Stimulated activated CD4-positive, alpha-beta T cell treated with anti-CD3 and anti-CD28 coated beads, Interleukin-1b, Interleukin-23, amount 100 ng/mL, for 24 hours (primary cell): ENCODE measurements at regions not wholly inside any gene's neighbourhood (a gene's known extent, or its start where the extent isn't known, plus 50 kb on each side); places are given as distances from the start of the nearest gene placed in this dataset.
"Not testable (repeated sequence)": the region's sequence is repeated elsewhere in the genome, so short reads cannot be mapped to it uniquely, and the experiment has no call there.

Experiments used
- DNase-seq, 4 experiments: peaks; one replicate each; pipeline ENCODE4 v3.0.0-alpha.2; 2020; ENCODE audit warnings: low read depth in 4 of 4, low spot score in 1 of 4

GRCh38 chr6:121904559-121904958, 469.1 kb downstream of the GJA1 start:
- DNase-seq: no peak

- DNase-seq: no peak
Measured at GRCh38 chr6:121912905-121913304, 477.5 kb downstream of the GJA1 start.

GRCh38 chr6:121917263-121917829, 481.9 kb downstream of the GJA1 start:
- DNase-seq: no peak

GRCh38 chr6:121917834-121918559, 481.5 kb upstream of the HSF2 start:
- no peak for DNase-seq

- DNase-seq: no peak
Measured at GRCh38 chr6:121920616-121921015, 478.8 kb upstream of the HSF2 start.

- DNase-seq: no peak
Measured at GRCh38 chr6:121925024-121925423, 474.4 kb upstream of the HSF2 start.

- no peak for DNase-seq
Measured at GRCh38 chr6:121925534-121926255, 473.8 kb upstream of the HSF2 start.

GRCh38 chr6:121929301-121929700, 470.2 kb upstream of the HSF2 start:
- DNase-seq: no peak

GRCh38 chr6:121932076-121932991, 467.1 kb upstream of the HSF2 start:
- no peak for DNase-seq

GRCh38 chr6:121934451-121934850, 465.0 kb upstream of the HSF2 start:
- no peak for DNase-seq

- DNase-seq: no peak
Measured at GRCh38 chr6:121940728-121941127, 458.7 kb upstream of the HSF2 start.

- no peak for DNase-seq
Measured at GRCh38 chr6:121944354-121944753, 455.1 kb upstream of the HSF2 start.

- no peak for DNase-seq
Measured at GRCh38 chr6:121951123-121951522, 448.3 kb upstream of the HSF2 start.

- no peak for DNase-seq
Measured at GRCh38 chr6:121951918-121952379, 447.5 kb upstream of the HSF2 start.

- DNase-seq: not testable (repeated sequence)
Measured at GRCh38 chr6:121955401-121955800, 444.1 kb upstream of the HSF2 start.

- DNase-seq: no peak
Measured at GRCh38 chr6:121956782-121957181, 442.7 kb upstream of the HSF2 start.

- no peak for DNase-seq
Measured at GRCh38 chr6:121959501-121959900, 440.0 kb upstream of the HSF2 start.

- no peak for DNase-seq
Measured at GRCh38 chr6:121961619-121962125, 437.8 kb upstream of the HSF2 start.

- no peak for DNase-seq
Measured at GRCh38 chr6:121963826-121964225, 435.6 kb upstream of the HSF2 start.

GRCh38 chr6:121965739-121966138, 433.7 kb upstream of the HSF2 start:
- no peak for DNase-seq

GRCh38 chr6:121967631-121968030, 431.8 kb upstream of the HSF2 start:
- no peak for DNase-seq
